ENCODE measurements at regions not wholly inside any gene's neighbourhood (a gene's known extent, or its start where the extent isn't known, plus 50 kb on each side); places are given as distances from the start of the nearest gene placed in this dataset.

- DNase-seq: no peak
Measured at GRCh38 chr17:33516645-33517044, 223.6 kb upstream of the ASIC2 start.

- DNase-seq: no peak
Measured at GRCh38 chr17:33517746-33518145, 224.7 kb upstream of the ASIC2 start.

- DNase-seq: no peak
Measured at GRCh38 chr17:33519692-33520091, 226.6 kb upstream of the ASIC2 start.

- peak; percentile 2 for DNase-seq
Measured at GRCh38 chr17:33520426-33521330, 227.6 kb upstream of the ASIC2 start.

GRCh38 chr17:33521784-33522183, 228.7 kb upstream of the ASIC2 start:
- no peak for DNase-seq

- DNase-seq: no peak
Measured at GRCh38 chr17:33522623-33523022, 229.5 kb upstream of the ASIC2 start.

- DNase-seq: no peak
Measured at GRCh38 chr17:33523577-33523981, 230.5 kb upstream of the ASIC2 start.

DNA sequence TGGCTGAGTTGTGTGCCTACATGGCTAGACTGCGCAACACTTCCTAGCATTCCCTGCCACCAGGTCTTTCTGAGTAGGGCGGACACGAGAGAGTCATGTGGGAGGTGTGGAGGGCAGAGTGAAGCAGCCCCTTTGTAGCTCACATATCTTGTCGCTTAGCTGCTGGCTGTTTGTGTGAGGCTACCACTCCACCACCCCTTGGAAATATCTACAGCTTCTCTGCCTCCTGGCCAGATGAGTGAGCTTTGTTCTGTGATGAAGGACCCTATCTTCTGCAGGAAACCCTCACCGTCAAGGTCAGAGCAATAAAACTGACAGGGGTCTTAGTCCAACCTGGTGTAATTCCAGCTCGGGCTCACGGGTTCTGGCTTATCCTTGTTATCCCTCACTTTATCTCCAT, 232.1 kb upstream of the ASIC2 start:
- no peak for DNase-seq

DNA sequence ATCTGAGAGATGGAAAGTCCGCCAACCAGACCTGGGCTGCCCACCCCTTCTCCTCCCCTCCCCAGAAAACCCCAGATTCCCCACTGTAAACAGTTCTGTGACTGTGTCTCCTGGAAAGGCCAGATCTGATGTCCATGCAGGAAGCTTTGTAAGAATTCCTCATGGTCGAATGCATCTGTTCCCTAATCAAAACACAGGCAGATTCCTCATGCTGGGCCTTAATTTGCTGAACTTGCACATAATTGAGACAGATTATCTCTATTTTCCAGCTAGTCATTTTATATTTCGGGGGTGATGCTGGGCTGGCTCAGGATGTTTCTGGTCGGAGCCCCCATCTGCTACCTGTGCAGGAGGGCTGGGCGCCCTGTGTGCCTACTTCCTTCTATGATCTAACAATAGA, 233.6 kb upstream of the ASIC2 start:
- no peak for DNase-seq

DNA sequence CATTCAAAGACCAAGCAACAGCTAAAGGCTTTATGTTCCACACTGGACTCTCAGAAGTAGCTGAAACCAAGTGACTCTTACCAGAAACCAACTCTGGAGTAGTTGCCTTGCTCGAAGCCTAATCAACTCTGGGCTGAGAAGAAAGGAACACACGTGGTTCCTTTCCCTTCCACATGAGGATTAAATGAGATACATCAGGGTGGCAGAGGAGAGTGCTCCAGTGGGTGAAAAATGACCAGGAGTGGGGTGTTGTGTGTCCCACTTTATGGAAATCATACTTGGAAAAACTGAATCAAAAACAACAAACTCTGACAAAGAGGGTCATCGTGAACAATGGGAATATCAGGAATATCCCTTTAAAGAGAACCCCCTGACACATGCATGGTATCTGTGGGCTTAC, 234.2 kb upstream of the ASIC2 start:
- DNase-seq: no peak

GRCh38 chr17:33528846-33529245, 235.8 kb upstream of the ASIC2 start:
- DNase-seq: no peak

GRCh38 chr17:33529816-33530215, 236.7 kb upstream of the ASIC2 start:
- no peak for DNase-seq

DNA sequence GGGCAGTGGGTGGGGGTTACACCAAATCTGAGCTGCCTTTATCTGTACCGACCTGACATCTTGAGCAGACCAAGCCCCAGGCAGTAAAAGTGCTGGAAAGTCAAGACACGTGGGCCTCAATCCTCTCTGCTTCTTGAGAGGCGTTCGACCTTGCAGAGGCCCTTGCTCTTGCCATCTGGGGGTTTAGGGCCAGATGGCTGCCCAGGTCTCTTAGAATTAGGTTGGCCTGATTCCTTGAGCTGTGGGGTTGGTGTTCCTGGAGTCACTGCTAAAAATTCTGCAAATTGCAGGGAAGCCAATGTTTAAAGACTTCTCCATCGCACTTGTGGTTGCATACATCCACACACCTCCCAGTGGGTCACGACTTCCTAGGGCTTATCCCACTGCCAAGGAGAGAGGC, 238.2 kb upstream of the ASIC2 start:
- DNase-seq: no peak

- no peak for DNase-seq
Measured at GRCh38 chr17:33534087-33534486, 241.0 kb upstream of the ASIC2 start.

GRCh38 chr17:33545124-33545523, 252.0 kb upstream of the ASIC2 start:
- no peak for DNase-seq

DNA sequence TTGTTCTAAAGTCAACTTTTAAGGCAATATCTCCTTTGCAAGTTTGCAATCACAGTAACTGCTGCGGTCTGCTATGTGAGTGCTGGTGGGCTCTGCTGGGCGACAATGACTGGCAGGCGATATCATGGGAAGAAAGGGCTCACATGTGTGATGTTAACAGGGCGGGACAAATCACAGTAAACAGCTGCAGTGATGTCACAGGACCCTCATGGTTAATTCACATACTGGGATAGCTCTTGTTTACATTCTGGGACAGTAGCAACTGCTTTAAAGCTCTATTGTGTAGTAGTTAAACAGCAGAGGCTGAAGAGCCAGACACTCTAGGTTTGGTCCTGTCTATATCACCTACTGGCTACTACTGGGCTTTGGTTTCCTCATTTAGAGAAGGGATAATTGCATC, 257.2 kb upstream of the ASIC2 start:
- no peak for DNase-seq

DNA sequence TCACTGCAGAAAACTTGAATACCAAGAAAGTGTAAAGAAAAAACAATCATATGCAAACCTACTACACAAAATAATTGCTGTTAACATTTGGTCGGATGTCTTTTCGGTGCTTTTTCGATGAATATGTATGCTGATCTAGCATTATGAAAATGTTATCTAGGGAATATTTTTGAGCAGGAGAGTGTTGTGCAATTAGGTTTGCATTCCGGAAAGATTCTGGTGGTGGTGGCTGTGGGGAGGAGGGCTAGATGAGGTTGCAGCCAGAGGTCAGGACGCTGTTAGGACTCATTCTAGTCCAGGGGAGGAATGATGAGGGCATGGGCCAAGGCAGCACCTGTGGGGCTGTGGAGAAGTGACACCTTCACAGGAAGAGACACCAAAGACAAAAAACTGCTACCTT, 258.0 kb upstream of the ASIC2 start:
- no peak for DNase-seq

GRCh38 chr17:33551911-33552310, 258.8 kb upstream of the ASIC2 start:
- DNase-seq: no peak

DNA sequence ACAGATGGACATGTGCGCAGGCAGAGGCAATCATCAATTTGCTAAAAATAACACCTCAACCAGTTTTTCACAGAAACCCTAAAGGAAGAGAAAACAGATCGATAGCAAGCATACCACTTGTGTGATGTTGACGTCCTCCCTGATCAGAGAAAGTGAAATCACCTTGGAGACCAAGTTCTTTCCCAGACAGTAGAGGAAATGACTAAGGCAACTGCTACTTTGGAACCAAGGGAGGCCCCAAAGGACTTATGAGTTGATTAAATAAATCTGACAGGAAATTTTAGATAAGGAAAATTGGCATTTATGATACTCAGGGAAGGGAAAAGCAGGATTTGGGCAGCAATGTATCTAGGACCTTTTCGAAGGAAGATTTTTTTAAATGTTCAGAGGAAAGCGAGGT, 267.1 kb upstream of the ASIC2 start:
- no peak for DNase-seq

DNA sequence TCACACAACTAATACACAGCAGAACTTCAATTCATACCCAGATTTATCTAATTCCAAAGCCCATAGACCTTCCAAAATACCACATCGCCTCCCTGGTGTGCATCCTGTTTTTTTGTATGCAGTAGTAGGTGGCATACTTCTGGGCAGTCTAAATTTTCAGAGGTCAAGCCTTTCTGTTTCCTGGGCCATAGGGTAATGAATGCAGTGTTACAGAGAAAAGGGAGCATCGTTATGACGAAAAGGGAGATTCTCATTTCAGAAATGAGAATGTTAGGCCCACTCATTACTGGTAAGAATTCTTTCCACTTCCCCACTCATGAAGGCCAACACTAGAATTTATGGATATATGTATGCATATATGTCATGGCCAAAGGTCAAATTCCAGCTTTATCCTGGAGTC, 267.8 kb upstream of the ASIC2 start:
- DNase-seq: no peak

GRCh38 chr17:33561569-33562334, 268.7 kb upstream of the ASIC2 start:
- no peak for DNase-seq

GRCh38 chr17:33562792-33563191, 269.7 kb upstream of the ASIC2 start:
- no peak for DNase-seq

- no peak for DNase-seq
Measured at GRCh38 chr17:33564146-33564545, 271.1 kb upstream of the ASIC2 start.

GRCh38 chr17:33567223-33567622, 274.1 kb upstream of the ASIC2 start:
- no peak for DNase-seq
